ENCODE measurements at regions not wholly inside any gene's neighbourhood (a gene's known extent, or its start where the extent isn't known, plus 50 kb on each side); places are given as distances from the start of the nearest gene placed in this dataset.
"Not testable (repeated sequence)": the region's sequence is repeated elsewhere in the genome, so short reads cannot be mapped to it uniquely, and the experiment has no call there.

- Histone ChIP-seq H3K27me3 (peaks cover 7% of the 10 kb centered on the region), H3K4me3 (no peak overlapping the region), H3K9me3 (replicated peaks) (no peaks in the 10 kb centered on the region), H3K4me1 (no peaks in the 10 kb centered on the region), H3K27ac (no peak overlapping the region), H3K36me3 (no peaks in the 10 kb centered on the region)
- no peak for DNase-seq
Observed at GRCh38 chr11:42840860-42841259, 470.9 kb upstream of the API5 start.

DNA sequence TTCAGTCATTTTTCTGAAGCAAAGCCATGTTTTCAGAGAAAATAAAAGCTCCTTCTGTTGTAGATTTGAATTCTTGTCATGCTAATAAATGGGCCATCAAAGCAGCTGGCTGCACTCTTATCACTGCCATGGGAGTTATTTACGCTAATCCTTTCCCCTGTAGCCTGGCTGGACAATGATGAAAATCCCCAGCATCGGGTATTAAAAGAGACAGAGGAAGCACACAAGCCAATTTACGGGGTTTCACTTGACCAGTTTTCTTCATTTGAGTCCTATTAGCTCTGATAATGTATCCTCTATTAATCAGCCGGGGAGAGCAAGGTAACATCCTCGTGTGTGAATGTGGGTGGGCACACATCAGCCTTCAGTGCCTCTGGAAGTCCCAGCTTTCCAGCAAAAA is 470.2 kb upstream of the API5 start:
- DNase-seq = peak in 1 of 2 experiments; percentile 2
- Histone ChIP-seq H3K27ac (no peak overlapping the region), H3K9me3 (replicated peaks) (no peaks in the 10 kb centered on the region)

GRCh38 chr11:42849362-42849761 is 462.4 kb upstream of the API5 start:
- Histone ChIP-seq H3K9me3 (replicated peaks) (no peaks in the 10 kb centered on the region), H3K27me3 (no peaks in the 10 kb centered on the region; the same call in none of the 2 replicates), H3K36me3 (no peaks in the 10 kb centered on the region), H3K4me1 (no peaks in the 10 kb centered on the region), H3K4me3 (no peak overlapping the region), H3K27ac (no peak overlapping the region)
- no peak for DNase-seq

More for the DNA sequence above, 470.2 kb upstream of the API5 start:
- no peaks in the 10 kb centered on the region for H3K4me1 ChIP-seq
- H3K27me3 ChIP-seq = peaks cover 7% of the 10 kb centered on the region
- H3K4me3 ChIP-seq = no peak overlapping the region
- H3K36me3 ChIP-seq = no peaks in the 10 kb centered on the region

DNA sequence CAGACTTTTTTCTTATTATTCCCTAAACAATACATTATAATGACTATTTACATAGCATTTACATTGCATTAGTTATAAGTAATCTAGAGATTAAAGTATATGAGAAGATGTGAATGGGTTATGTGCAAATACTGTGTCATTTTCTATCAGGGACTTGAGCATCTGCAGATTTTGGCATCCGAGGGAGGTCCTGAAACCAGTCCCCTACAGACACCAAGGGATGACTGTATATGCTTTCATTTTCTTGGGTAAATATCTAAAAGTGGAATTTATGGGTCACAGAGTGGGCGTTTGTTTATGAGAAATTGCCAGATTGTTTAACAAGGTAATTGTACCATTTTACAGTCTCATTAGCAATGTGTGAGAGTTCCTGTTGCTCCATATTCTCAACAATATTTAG is 454.5 kb upstream of the API5 start:
- no peak overlapping the region for H3K4me3 ChIP-seq
- H3K36me3 ChIP-seq = no peaks in the 10 kb centered on the region
- H3K4me1 ChIP-seq = no peaks in the 10 kb centered on the region
- no peaks in the 10 kb centered on the region for H3K9me3 ChIP-seq (replicated peaks)
- no peak overlapping the region for H3K27ac ChIP-seq
- H3K27me3 ChIP-seq = no peaks in the 10 kb centered on the region
- DNase-seq = no peak

DNA sequence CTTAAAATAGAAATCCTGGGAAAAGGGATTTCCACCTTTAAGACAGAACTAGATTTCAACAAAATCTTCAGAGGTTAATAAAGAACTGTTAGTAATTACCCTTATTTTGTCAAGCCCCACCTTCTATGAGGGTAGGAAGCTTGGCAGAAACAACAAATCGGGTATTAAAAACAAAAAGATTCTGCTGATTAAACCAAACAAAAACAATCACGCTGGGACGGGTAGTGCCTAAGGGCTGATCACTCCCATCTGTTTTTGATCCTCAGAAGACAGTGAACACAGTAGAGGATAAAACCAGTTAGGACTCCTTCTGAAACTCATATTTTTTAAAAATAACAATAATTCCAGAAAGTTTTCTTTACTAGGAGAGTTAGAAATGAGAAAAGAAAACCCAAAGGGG is 441.3 kb upstream of the API5 start:
- H3K4me1 ChIP-seq = no peaks in the 10 kb centered on the region
- H3K4me3 ChIP-seq = no peak overlapping the region
- no peak overlapping the region for H3K27ac ChIP-seq
- DNase-seq = no peak
- 0 out of 2 replicates have a peak, but pooled peaks cover 4% of the 10 kb centered on the region for H3K27me3 ChIP-seq
- no peaks in the 10 kb centered on the region for H3K36me3 ChIP-seq
- no peaks in the 10 kb centered on the region for H3K9me3 ChIP-seq (replicated peaks)

DNA sequence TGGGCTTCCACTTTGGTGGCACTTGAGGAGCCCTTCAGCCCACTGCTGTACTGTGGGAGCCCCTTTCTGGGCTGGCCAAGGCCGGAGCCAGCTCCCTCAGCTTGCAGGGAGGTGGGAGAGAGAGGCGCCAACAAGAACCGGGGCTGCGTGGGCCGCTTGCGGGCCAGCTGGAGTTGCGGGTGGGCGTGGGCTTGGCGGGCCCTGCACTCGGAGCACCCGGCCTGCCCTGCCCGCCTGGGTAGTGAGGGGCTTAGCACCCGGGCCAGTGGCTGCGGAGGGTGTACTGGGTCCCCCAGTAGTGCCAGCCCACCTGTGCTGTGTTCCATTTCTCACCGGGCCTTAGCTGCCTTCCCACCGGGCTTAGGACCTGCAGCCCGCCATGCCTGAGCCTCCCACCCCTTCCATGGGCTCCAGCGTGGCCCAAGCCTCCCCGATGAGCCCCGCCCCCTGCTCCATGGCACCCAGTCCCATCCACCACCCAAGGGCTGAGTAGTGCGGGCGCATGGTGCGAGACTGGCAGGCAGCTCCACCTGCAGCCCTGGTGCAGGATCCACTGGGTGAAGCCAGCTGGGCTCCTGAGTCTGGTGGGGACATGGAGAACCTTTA is 437.9 kb upstream of the API5 start:
- DNase-seq; H3K36me3 ChIP-seq; H3K9me3 ChIP-seq (replicated peaks); H3K4me3 ChIP-seq; H3K27ac ChIP-seq; H3K27me3 ChIP-seq; H3K4me1 ChIP-seq: not testable (repeated sequence)

GRCh38 chr11:42881335-42881734 is 430.5 kb upstream of the API5 start:
- not testable (repeated sequence) for H3K4me1 ChIP-seq; DNase-seq; H3K9me3 ChIP-seq (replicated peaks); H3K4me3 ChIP-seq; H3K27me3 ChIP-seq; H3K36me3 ChIP-seq; H3K27ac ChIP-seq

- H3K27ac ChIP-seq = no peak overlapping the region
- no peaks in the 10 kb centered on the region for H3K4me1 ChIP-seq
- no peak overlapping the region for H3K4me3 ChIP-seq
- H3K36me3 ChIP-seq = no peaks in the 10 kb centered on the region
- no peaks in the 10 kb centered on the region for H3K27me3 ChIP-seq
- DNase-seq = peak in 1 of 2 experiments; percentile 14
- H3K9me3 ChIP-seq (replicated peaks) = no peaks in the 10 kb centered on the region
Observed at GRCh38 chr11:42890773-42891172, 421.0 kb upstream of the API5 start.

- H3K27ac ChIP-seq = no peak overlapping the region
- no peaks in the 10 kb centered on the region for H3K27me3 ChIP-seq
Observed at GRCh38 chr11:42901084-42901483, 410.7 kb upstream of the API5 start.

DNA sequence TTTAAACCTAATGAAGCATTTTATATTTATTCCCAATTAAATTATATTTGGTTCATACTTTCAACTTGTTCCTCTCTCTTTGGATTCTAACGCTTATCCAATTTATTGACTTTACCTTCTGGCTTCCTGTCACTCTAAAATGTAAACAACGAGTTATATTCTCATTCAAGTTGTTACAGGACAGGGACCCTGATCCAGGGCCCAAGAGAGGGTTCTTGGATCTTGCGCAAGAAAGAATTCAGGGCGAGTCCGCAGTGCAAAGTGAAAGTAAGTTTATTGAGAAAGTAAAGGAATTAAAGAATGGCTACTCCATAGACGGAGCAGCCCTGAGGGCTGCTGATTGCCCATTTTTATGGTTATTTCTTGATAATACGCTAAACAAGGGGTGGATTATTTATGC is 405.6 kb upstream of the API5 start:
- H3K27ac ChIP-seq = no peak overlapping the region
- no peak overlapping the region for H3K4me3 ChIP-seq
- no peaks in the 10 kb centered on the region for H3K36me3 ChIP-seq
- no peaks in the 10 kb centered on the region for H3K9me3 ChIP-seq (replicated peaks)
- no peaks in the 10 kb centered on the region for H3K4me1 ChIP-seq
- DNase-seq = no peak
- no peaks in the 10 kb centered on the region for H3K27me3 ChIP-seq

More at GRCh38 chr11:42901084-42901483, 410.7 kb upstream of the API5 start:
- Histone ChIP-seq H3K4me1 (no peaks in the 10 kb centered on the region), H3K36me3 (no peaks in the 10 kb centered on the region), H3K4me3 (no peak overlapping the region), H3K9me3 (replicated peaks) (no peaks in the 10 kb centered on the region; the same call in 1 of the 2 replicates)
- no peak for DNase-seq

DNA sequence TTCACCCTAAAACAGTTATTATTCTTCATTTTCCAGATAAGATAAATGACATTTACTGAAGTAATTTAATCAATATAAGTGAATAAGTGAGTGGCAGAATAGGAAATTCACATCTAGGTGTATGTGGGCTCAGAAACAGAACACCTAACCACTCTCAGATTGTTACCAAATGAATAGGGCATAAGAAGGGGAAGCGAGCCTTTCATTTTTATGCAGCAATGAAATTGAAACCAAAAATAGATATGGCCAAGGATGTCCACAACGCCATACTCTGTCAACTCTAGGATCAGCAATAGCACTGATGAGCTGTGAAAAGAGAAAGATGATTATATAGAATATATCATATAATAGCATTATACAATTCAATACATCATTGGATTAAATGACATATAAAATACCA is 398.1 kb upstream of the API5 start:
- Histone ChIP-seq H3K4me1 (no peaks in the 10 kb centered on the region), H3K27ac (no peak overlapping the region), H3K9me3 (replicated peaks) (no peaks in the 10 kb centered on the region), H3K4me3 (no peak overlapping the region), H3K36me3 (no peaks in the 10 kb centered on the region), H3K27me3 (no peaks in the 10 kb centered on the region; the same call in 1 of the 2 replicates)
- no peak for DNase-seq

GRCh38 chr11:42923651-42924050 is 388.1 kb upstream of the API5 start:
- DNase-seq = no peak
- Histone ChIP-seq H3K4me1 (no peaks in the 10 kb centered on the region), H3K9me3 (replicated peaks) (no peaks in the 10 kb centered on the region), H3K27ac (no peak overlapping the region), H3K27me3 (no peaks in the 10 kb centered on the region), H3K4me3 (no peak overlapping the region), H3K36me3 (no peaks in the 10 kb centered on the region)

DNA sequence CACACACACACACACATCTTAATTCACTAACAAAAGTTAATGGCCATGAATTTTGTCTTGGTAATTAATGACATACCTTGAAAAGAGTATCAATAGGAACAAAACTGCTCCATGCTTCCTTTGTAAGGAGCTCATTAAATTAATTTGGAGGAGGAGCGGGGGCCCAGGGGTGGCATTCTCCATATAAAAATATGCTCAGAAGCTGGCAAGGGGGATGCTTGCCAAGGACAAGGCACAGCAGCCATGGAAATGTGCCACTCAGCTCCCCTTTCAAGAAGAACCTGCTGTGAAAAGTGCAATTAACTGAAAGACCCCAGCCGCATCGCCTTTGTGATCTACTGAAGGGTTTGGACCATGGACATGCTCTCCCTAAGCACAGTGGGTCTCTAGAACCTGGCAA is 385.9 kb upstream of the API5 start:
- H3K9me3 ChIP-seq (replicated peaks) = no peaks in the 10 kb centered on the region
- DNase-seq = no peak
- H3K4me1 ChIP-seq = no peaks in the 10 kb centered on the region
- H3K27me3 ChIP-seq = no peaks in the 10 kb centered on the region
- H3K36me3 ChIP-seq = no peaks in the 10 kb centered on the region
- no peak overlapping the region for H3K4me3 ChIP-seq
- no peak overlapping the region for H3K27ac ChIP-seq

GRCh38 chr11:42947405-42947804 is 364.4 kb upstream of the API5 start:
- no peak overlapping the region for H3K27ac ChIP-seq
- DNase-seq = no peak
- no peaks in the 10 kb centered on the region for H3K4me1 ChIP-seq

DNA sequence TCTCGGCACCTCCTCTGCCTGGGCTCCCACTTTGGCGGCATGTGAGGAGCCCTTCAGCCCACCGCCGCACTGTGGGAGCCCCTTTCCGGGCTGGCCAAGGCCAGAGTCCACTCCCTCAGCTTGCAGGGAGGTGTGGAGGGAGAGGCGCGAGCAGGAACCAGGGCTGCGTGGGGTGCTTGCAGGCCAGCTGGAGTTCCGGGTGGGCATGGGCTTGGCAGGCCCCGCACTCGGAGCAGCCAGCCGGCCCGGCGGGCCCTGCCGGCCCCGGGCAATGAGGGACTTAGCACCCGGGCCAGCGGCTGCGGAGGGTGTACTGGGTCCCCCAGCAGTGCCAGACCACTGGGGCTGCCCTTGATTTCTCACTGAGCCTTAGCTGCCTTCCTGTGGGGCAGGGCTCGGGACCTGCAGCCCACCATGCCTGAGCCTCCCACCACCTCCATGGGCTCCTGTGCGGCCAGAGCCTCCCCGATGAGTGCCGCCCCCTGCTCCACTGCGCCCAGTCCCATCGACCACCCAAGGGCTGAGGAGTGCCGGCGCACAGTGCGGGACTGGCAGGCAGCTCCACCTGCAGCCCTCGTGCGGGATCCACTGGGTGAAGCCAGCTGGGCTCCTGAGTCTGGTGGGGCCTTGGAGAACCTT is 361.9 kb upstream of the API5 start:
- not testable (repeated sequence) for DNase-seq; H3K4me1 ChIP-seq; H3K4me3 ChIP-seq; H3K36me3 ChIP-seq; H3K27me3 ChIP-seq; H3K27ac ChIP-seq; H3K9me3 ChIP-seq (replicated peaks)

More at GRCh38 chr11:42947405-42947804, 364.4 kb upstream of the API5 start:
- no peaks in the 10 kb centered on the region for H3K36me3 ChIP-seq
- H3K9me3 ChIP-seq (replicated peaks) = no peaks in the 10 kb centered on the region
- H3K4me3 ChIP-seq = no peak overlapping the region
- H3K27me3 ChIP-seq = no peaks in the 10 kb centered on the region

DNA sequence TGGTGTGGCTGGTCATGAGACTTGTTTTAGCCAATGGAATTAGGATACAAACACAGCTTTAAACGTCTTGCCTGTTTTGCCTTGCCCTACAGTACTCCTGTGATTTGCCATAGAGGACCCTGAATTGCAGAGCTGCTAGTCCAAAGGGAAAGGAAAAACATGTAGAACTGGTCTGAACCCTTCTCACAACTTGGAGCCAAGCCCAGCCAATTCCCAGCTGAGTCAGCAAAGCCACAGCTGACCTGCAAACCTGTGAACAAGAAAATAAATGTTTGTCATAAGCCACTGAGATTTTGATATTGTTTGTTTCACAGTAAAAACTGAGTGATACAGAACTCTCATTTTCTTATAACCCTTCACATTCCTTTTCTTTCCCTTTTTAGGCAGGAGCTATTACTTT is 360.5 kb upstream of the API5 start:
- no peaks in the 10 kb centered on the region for H3K36me3 ChIP-seq
- no peaks in the 10 kb centered on the region for H3K27me3 ChIP-seq
- DNase-seq = no peak
- H3K9me3 ChIP-seq (replicated peaks) = no peaks in the 10 kb centered on the region
- no peak overlapping the region for H3K4me3 ChIP-seq
- no peaks in the 10 kb centered on the region for H3K4me1 ChIP-seq
- no peak overlapping the region for H3K27ac ChIP-seq
